Globus pallidus (tissue), 1 donor: ENCODE measurements at regions not wholly inside any gene's neighbourhood (a gene's known extent, or its start where the extent isn't known, plus 50 kb on each side); places are given as distances from the start of the nearest gene placed in this dataset.

Source experiments
- DNase-seq: peaks from one replicate; pipeline ENCODE4 v3.0.0-alpha.2; 2015; ENCODE audit warnings: low spot score

DNA sequence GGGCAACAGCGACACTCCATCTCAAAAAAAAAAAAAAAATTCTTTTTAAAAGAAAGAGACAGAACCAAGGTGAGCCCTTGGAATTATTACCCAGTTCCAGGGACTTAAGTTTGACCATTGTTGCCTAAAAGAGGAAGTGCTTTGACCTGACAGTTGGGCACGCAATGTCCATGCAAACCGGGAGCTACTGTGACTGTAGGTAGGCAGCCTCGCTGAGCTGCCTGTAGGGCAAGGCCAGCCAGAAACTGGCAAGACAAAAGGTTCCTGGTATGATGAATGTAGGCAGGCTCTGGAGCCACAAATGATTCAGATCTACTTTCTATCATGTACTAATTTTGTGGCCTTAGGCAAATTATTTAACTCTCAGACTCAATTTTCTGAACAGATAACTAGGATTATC is 334.8 kb upstream of the ZNF462 start:
- no peak for DNase-seq

DNA sequence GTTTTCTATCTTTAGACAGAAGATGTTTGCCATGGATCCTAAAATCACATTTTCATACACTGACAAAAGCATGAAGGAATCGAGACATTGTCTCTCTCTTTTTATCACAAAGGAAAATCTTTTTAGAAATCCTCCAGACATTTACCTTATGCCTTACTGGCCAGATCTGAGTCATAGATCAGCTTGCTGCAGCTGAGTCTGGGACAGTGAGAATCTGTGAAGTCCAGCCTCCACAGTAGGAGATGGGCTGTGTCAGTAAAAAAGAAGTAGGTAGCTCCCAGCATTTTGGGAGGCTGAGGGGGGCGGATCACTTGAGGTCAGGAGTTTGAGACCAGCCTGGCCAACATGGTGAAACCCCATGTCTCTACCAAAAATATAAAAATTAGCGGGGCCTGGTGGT is 333.4 kb upstream of the ZNF462 start:
- DNase-seq, result no peak

DNA sequence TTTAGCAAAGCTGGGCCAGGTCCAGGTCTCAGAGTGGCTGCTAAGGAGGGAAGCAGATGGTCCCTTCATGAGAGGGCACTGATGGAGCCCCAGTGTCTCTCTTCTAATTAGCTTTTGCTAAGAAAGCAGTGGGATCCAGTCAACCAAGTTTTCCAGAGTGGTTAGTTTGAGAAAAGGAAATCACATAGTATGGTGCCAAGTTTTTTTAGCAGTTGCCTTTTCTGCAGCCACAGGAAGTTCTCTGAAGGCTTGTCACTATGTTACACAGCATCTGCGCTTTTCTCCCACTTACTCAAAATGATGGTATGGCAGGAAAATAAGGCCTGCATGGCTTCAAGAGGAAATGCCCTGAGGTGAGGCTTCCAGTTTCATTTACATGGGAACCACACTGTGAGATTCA is 331.5 kb upstream of the ZNF462 start:
- DNase-seq, result no peak

DNA sequence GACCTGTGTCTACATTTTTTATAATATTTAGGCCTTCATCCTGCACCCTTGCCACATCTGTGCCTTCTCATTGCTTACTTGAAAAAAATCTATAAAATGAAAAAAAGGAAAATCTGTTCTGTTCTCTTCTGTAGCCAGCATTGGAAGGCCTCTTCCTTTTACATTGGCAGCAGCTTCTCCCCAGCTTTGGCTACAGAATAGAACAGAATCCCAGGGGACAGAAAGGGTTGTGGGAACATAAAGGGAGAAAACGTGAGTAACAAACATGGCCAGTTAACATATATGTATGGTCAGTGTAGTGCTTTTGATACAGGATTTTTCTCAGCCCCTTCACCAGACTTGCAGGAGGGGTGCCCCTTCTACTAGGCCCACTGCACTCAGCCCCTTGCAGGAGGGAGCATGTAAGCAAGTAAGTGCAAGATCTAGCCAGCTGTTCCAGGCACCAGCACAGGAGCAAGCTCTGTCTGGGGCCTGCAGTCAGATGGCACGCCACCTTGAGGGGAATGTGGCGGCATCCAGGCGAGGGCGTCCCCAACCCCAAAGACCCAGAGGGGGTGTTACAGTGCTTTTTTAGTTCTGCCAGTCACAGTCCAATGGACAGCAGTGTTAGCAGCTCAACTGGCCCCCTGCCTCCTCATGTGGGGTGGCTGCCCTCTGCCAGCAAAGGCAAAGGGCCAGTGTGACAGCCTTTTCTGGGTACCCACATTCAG is 330.5 kb upstream of the ZNF462 start:
- no peak for DNase-seq

DNA sequence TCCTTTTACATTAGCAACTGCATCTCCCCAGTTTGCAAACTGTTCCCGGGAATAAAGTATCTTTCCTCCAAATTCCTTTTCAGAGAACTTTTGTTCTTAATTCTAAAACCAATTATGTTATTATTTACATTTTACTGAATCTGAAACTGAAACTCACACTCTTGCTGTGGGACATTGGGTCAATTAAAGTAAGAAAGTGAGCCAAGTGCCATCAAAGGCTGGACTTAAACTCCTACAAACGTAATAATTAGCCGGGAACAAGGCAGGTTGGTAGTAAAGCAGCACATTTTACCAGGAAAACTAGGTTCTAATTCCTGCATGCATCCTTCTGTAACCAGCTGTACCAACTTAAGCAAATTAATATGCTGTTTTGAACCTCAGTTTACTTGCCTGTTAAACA is 328.2 kb upstream of the ZNF462 start:
- DNase-seq, result no peak

DNA sequence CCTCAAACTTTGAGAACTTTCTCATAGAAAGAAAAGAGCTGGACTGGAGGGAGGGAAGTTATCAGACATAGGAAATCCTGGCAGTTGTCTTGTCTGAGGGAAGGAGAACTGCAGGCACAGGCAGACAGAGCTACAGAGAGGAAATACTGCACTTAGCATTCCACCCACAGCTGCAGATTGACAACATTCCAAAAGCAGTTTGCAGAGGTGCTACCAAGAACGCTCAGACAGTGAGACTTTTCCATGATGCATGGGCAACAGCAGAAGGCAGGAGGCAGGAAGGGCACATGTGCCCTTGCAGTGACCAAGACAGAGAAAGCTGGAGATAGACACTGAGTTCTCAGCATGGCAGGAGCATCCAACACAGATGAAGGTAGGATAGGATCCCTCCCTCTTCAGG is 327.5 kb upstream of the ZNF462 start:
- DNase-seq, result no peak

DNA sequence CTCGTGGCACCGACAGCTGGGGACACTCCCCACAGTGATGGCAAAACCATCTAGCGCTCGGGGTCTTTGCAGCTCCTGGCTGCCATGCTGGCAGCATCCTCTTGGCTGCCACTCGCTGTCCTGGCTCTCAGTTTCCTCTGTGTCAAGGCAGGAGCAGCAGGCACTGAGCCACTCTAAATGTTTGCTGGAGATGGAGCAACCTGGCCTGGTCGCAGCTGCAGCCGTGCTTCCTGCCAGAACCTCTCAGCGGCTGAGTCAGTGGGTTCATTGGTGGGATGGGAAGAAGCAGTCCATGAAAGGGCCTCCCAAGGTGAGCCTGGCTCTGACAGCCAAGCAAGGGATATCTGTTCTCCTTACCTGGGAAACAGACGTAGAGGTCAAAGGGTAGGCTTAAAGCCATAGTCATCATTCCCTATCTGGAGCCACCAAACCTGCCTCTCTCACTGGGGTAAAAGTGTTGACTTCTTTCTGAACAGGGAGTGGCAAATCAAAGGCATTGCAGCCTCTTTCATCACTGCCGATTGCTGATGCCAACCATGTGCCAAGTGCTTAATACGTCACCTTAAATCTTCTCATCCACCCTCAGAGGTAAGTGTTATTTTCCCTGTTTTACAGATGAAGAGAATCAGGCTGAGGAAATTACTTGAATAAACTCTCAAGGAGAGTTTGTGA is 304.8 kb upstream of the ZNF462 start:
- DNase-seq, result no peak

DNA sequence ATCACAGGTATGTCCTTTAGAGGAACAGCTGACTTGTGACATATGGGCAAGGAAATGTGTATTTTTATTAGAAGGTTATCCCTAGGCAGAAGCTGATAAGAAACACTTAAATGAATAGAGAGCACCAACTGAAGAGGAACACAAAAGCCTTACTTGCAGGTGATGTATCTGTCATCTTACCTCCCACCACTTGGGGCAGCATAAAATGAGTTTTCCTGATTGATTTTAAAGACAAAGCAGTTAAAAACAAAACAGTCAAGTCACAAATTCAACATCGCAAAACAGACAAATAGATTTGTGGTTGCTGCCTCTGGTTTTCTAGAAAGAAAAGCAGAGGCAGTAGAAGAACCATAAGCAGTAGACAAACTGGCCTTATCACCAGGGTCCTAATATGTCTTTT is 302.4 kb upstream of the ZNF462 start:
- no peak for DNase-seq

DNA sequence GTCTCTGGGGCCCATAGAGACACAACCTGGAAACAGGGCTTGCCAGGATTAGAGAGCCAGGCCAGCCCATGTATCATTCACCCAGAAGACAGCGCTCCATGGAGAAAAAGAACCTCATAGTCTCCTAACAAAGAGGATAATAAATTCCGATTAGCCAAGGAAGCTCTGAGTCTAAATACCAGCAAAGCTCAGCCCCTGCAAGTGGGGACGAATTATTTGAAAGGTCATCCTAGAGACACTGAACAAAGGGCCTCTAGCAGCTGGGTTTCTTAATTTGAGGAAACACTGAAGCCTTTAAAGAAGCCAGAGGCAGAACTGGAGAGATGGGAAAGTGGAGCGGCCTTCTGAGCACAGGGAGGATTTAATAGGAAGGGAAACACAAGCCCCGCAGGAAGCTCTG is 287.1 kb upstream of the ZNF462 start:
- DNase-seq, result peak; percentile 23

DNA sequence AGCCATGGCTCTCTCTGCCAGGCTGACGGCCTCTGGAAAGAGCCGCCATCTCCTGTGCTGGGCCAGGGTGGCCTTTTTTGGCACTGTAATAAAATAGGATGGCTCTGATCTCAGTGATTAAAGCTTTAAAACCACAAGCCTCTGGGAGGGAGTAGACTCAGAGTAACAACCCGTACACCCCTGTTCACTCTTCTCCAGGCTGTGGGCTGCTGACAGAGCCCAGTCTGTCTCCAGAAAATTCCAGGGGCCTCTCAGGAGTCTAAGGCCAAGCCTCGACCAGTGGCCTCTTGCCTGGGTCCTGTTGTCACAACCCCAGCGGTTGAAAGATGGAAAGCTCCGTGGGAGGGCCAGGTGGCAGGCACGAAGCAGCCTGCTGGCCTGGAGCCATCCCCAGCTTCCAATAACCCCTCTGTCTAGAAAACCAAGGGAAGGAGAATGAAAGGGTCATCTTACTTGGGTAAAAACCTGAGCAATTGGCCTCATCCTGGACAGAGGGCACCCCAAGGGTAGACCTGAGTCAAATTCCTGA is 286.7 kb upstream of the ZNF462 start:
- DNase-seq, result no peak

DNA sequence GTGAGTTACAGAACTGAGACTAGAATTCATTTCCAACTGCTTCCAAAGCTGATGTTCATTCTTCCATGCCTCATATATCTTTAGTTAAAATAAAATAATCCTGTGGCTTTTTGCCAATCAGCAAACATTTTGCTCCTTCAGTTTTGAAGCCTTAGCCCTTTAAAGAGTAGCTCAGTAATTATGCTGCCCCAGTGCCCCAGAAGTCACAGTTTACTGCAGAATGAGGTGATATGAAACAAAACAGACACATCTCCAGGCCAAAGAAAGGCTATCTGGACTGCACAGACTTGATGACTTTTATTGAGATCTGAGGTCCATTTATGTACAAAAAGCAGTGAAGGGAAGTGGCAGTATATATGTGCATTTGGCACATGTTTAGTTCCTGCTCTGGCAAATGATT is 285.8 kb upstream of the ZNF462 start:
- no peak for DNase-seq

DNA sequence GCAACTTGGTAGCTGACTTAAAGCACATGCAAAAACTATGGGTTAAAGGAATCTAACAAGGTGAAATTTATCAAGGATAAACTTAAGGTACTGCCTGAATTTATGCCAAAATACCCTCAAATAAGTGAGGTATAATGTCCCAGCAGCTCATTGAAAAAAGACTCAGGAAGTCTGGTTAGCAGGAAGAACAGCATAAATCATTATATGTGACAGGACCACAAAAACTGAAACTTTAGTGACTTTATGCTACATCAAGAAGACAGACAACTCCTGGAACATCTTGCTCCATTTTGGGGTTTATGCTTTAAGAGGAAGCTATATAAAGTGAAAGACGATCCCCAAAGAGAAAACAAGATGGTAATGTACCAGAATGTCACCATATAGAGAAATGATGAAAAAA is 282.4 kb upstream of the ZNF462 start:
- DNase-seq, result no peak

DNA sequence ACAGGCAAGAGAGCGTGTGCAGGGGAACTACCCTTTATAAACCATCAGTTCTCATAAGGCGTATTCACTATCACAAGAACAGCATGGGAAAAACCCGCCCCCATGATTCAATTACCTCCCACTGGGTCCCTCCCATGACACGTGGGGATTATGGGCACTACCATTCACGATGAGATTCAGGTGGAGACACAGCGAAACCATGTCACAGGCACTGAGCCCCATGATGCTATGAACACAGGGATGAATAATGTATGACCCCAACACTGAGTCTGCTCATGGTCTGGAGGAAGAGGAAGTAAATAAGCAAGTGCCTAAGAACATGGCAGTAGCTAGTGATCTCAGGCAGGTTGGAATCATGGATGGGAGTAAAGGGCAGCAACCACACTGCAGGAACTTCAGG is 281.0 kb upstream of the ZNF462 start:
- DNase-seq, result no peak

DNA sequence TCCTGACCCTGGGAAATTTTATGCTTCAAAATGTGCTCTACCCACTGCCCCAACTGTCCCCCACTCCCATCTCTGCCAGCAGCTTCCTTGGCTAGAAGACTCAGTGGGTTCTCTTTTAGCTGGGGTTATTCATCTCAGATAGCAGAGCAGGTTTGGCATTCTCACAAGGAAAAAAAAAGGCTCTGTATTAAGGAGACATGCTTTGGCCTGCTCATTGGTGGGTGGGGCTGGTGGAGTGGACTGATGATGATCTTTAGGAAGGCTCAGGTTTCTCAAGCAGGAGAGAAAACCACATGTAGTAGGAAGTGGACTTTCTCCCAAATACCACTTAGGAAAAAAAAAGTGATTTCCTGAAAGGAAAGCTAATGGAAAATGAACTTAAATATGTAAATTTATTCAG is 279.2 kb upstream of the ZNF462 start:
- DNase-seq, result no peak

DNA sequence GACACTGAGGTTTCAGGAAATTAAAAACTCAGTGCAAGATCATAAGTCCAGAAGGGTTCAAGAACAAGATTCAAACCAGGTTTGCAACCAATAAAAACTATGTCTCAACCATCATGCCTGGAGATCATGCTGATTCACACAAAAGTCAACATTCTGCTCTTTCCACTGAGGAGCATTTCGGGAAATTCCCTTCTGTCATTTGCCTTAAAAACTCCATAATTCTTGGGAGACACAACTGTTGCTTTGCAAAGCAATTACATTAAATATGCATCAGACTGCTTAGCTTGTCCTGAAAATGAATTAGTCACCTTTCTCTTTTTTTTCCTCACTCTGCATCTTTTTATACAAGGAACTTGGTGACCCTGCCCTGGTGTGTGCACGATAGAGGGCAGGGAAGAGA is 275.9 kb upstream of the ZNF462 start:
- no peak for DNase-seq

DNA sequence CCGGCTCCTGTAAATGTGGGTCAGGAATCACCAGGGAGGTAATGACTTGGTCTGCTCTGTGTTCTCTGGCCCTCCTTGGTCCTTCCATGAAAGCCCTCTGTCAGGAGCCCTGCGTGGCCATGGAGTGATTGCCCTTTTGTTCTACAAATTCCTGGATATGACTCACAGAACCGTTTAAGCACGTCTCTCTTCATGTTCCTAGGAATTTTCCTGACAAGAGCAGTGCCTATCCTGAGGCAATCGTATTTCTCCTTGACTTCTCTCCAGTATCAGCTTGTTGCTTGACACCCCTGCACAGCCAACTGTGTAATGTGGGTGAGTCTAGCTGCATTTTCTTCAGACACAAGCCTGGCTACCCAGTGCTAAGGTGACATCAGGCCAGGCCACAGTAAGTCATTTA is 274.3 kb upstream of the ZNF462 start:
- no peak for DNase-seq

DNA sequence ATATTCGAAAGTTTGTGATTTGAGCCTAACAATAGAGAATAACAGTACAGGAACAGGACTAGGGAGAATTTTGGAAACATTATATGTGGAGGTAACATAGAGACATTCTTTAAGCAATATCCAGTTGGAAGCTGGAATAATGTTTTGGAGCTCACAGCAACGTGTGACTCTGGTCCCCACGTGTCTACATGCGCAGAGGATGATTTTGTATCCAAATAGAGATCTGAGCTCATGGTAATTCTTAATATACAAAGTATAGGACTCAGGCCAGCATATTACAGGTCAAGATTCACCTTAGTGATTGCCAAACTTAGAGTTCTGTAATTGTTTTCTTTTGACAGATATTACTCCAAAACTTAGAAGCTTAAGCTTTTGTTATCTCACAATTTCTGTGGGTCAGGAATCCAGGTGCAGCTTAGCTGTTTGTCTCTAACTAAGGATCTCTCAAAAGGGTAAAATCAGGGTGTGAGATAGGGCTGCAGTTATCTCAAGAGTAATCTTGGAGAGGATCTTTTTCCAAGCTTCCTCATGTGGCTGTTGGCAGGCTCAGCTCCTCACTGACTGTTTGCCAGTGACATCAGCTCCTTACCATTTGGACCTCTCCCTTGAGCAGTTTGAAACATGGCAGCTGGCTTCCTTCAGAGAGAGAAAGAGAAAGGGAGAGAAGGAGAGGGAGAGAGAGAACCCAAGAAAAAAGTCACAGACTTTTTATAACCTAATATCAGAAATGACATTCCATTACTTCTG is 272.0 kb upstream of the ZNF462 start:
- no peak for DNase-seq

DNA sequence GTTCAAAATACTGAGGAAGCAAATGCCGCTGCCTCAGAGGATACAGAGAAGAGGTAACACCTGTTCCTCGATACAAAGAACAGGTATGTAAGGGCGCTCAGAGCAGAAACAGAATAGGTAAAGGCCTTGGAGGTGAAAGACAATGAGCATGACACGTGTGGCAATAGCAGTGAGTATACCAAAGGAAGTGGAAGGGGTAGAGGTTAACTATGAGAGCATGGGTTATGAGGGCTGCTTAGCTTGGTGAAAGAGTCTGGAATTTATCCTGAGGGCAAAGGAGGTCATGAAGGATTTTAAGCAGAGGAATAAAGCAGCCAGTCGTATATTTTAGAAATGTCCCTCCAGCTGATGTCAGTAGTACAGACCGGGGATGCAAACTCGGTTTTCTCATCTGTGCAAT is 269.8 kb upstream of the ZNF462 start:
- no peak for DNase-seq

DNA sequence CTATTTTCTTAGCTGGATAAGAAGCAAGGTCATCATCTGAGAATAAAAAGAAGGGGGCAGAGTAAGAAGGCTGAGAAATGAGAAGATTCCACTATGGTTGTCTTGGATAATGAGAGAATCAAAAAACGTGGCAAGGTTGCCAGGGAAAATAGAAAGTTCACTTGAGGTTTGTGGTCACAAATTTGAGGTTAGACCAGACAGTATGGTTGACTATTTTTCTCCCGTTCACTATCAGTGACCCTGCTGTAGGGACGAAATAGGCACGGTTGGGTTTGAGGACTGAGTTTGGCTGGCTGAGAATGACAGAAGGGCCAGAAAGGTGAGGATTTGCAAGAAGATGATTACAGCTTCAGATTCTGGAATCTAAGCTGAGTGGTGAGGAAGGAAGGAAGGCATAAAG is 266.0 kb upstream of the ZNF462 start:
- no peak for DNase-seq

DNA sequence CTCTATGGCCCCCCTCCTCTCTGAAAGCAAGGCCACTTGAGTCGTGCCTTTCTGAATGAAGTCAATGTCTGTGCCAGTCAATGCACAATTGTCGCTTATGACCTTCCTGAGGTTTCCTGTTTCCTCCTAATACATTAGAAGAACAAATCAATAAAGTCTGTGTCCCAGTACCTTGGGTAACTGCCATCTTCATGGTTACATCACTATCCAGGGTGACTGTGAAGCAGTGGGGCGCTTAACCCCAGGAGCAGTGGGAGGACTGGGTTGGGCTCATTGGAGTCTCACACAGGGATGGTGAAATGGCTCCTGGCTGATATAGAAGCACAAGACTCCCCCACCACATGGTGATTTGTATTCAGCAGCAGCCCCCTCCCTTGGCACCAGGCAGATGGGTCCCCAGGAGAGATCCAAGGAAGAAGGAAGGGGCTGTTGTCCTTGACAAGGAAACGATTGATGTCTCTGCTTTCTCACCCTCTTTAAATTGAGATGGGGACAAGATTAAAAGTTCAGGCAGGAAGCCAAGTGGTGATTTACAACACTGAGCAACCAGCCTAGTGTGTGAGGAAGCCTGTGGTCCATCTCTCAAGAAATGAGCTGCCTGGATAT is 261.9 kb upstream of the ZNF462 start:
- DNase-seq, result no peak

DNA sequence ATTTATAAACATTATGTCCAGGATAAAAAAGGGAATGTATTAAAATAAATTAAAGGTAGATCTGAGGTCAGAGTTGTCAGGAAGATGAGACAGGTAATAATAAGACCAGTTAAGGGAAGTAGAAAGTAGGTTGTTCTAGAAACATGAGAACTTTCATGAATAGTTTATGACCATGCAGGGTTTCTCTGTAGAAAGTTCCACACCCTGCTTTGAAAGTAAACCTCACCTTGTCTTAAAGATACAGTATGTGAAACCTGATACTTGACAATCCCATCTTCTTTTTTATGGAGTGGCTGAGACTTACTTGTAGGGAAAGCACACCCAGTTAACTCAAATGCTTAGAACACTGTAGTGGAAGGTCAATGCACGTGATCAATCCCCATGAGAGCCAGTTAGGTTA is 260.6 kb upstream of the ZNF462 start:
- no peak for DNase-seq

DNA sequence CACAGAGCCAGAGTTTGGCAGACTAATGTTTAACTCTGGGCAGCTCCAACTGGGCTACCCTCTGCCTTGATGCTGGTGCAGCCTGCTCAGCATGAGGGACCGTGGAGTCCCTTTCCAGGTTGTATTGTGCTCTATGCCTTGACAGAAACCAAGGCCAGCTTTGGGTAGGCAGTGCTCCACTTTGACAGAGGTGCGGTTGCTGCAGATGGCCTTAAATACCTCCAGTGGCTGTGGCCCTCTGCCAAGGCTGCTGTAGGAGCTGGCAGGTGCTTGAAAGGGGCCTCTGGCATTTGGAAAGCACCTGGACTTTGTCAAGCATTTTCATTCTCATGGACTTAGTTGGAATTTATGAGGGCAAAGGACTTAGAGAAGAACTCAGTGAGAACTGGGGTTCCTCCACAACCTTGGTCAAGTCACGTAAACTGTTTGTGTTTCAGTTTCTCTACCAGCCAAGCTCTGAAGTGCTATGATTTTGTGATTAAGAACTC is 249.7 kb upstream of the ZNF462 start:
- DNase-seq, result no peak
